Islet precursor cell (in vitro differentiated cells): ENCODE measurements at regions not wholly inside any gene's neighbourhood (a gene's known extent, or its start where the extent isn't known, plus 50 kb on each side); places are given as distances from the start of the nearest gene placed in this dataset.
"Not testable (repeated sequence)": the region's sequence is repeated elsewhere in the genome, so short reads cannot be mapped to it uniquely, and the experiment has no call there.

Experiments
- DNase-seq: peaks from one replicate; pipeline ENCODE4 v3.0.0-alpha.2; 2018

GRCh38 chr13:111680100-111680499 is 359.7 kb downstream of the TEX29 start:
- DNase-seq: not testable (repeated sequence)

- DNase-seq: not testable (repeated sequence)
These were observed 371.6 kb downstream of the TEX29 start for GRCh38 chr13:111692028-111692427.

- not testable (repeated sequence) for DNase-seq
These were observed 370.8 kb upstream of the SOX1 start for GRCh38 chr13:111696121-111696520.

- not testable (repeated sequence) for DNase-seq
These were observed 364.9 kb upstream of the SOX1 start for GRCh38 chr13:111702059-111702458.
